ENCODE measurements at regions not wholly inside any gene's neighbourhood (a gene's known extent, or its start where the extent isn't known, plus 50 kb on each side); places are given as distances from the start of the nearest gene placed in this dataset.
"Not testable (repeated sequence)": the region's sequence is repeated elsewhere in the genome, so short reads cannot be mapped to it uniquely, and the experiment has no call there.

- no peak for DNase-seq
Measured at GRCh38 chr2:226184940-226185615, 614.5 kb downstream of the IRS1 start.

DNA sequence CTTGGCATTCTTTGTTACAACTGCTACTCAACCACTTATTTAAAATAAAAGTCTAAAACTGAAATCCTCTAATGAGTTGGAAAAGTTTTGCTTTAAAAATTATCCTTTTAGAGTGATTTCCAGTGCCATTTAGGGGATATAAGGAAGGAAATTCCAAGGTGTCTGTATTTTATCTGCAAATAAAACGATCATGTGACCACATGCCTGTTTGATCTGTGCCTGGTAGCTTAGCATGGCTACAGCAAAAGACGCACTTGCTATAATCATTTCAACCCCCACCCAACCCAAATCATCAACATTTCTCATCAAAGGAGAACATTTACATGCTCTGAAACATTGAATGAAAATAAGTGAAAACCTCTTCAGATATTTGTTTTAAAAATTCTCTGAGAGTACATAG lies 615.1 kb downstream of the IRS1 start:
- no peak for DNase-seq

DNA sequence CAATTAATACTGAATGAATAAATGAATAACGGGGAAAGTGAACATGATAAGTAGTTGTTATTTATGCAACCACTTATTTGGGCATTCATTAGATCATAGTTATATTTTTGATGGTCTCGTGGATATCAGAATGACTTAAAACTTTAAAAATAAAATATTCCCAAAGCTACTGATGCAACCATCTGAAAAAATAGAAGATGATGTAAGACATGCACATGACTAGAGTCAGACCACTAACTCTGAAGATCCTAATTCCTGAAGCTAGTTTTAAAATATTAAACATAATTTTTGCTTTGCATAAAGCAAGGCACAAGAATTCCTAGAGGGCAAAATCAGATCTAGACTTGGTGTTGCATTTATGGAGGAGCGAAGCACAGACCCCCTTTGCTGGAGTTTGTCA lies 616.1 kb downstream of the IRS1 start:
- DNase-seq, result no peak

DNA sequence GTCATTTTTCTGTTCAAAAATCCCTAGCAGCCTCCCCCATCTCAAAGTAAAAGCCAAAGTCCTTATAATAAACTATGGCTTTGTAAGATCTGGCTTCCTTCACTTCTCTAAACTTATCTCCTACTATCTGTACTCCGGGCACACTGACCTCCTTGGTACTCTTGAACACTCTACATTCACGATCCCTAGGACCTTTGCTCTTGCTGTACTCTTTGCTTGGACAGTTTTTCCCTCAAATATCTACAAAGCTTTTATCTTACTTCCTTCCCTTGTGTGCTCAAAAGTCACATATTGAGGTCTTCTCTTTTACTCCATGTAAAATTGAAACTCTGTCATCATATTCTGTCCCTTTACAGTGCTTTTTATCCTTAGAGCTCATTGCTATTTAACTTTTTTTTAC lies 616.6 kb downstream of the IRS1 start:
- no peak for DNase-seq

DNA sequence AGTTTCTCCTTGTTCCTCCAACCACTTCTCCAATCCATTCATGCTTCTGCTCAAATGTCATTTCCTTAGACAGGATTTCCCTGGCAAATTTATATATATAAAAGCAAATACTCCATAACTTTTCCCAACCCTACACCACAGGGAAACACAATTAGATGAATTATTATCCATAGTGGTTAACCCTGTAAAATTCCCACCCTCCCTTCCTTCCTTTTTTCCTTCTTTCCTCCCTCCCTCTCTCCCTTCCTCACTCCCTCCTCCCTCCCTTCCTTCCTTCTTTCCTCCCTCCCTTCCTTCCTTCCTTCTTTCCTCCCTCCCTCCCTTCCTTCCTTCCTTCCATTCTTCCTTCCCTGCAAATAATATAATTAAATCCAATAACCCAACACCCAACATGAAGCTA lies 617.7 kb downstream of the IRS1 start:
- no peak for DNase-seq

GRCh38 chr2:226180281-226180884 lies 619.2 kb downstream of the IRS1 start:
- DNase-seq, result no peak

GRCh38 chr2:226179010-226179409 lies 620.6 kb downstream of the IRS1 start:
- DNase-seq, result no peak

DNA sequence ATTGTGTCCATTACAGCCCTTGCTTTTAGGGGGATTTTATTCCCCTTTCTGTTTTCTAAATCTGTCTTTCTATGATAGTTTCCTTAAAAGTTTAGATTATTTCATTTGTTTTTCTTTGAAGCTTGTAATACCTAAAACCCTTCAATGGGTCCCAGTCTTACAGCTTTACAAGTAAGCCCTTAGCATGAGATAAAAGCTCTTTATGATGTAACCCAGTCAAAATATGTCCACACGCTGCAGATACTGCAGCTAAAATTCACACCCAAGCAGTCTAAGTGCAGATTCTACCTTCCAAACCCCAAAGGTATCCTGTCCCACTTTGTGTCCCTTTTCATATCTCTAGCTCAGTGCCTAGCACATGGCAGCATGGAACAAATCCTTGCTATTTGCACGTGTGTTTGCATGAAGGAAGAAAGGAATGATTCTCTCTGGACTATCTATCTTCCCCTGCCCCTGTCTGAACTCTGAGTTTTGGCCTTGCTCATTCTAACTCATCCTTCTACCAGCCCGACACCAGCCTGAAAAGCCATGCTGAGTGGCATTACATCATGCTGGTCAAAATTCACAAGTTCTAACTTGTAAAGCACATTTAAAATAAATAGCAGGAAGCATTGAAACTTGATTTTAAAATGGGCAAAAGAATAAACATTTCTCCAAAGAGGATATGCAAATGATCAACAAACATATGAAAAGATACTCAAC lies 623.2 kb downstream of the IRS1 start:
- DNase-seq, result no peak

- DNase-seq, result no peak
Measured at GRCh38 chr2:226174390-226174789, 625.2 kb downstream of the IRS1 start.

GRCh38 chr2:226172939-226173338 lies 626.7 kb downstream of the IRS1 start:
- no peak for DNase-seq

- DNase-seq, result no peak
Measured at GRCh38 chr2:226172309-226172708, 627.3 kb downstream of the IRS1 start.

- DNase-seq, result no peak
Measured at GRCh38 chr2:226169751-226170581, 629.7 kb downstream of the IRS1 start.

GRCh38 chr2:226168496-226169160 lies 631.0 kb downstream of the IRS1 start:
- DNase-seq, result no peak

- DNase-seq, result no peak
Measured at GRCh38 chr2:226164512-226164911, 635.1 kb downstream of the IRS1 start.

GRCh38 chr2:226160617-226161016 lies 639.0 kb downstream of the IRS1 start:
- DNase-seq, result not testable (repeated sequence)

DNA sequence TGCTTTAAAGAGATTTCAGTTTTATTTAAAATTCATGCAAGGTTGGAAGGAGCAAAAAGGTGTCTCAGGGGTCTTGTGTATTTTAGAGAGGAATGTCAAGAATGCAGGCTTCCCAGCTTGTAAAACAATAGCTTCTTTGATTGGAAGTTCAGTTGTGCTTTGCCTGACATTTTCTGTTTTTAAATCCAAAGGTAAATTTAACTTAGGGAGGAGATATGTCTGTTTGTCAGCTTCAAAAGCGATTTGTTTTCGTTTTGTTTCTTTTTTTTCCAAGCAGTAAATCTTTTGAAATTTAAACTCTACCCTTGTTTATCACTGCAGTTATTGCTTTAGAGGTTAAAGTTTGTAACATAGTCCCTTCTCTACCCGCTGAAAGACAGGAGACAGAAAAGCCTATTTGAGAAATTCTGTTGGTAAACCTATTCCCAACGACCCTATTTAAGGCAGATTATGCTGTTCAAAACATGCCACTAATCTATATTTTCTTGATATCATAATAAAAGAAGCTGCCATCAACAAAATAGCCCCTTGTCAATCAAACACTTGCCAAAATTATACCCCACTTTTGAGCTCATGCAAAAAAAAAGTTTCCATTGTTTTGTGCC lies 639.6 kb downstream of the IRS1 start:
- no peak for DNase-seq

DNA sequence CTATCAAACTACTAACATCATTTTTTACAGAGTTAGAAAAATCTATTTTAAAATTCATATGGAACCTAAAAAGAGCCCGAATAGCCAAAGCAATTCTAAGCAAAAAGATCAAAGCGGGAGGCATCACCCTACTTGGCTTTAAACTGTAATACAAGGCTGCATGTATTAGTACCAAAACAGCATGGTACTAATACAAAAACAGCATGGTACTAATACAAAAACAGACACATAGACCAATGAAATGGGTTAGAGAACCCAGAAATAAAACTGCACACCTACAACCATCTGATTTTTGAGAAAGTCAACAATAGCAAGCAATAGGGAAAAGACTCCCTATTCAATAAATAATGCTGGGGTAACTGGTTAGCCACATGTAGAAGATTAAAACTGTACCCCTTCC lies 640.7 kb downstream of the IRS1 start:
- DNase-seq, result no peak

DNA sequence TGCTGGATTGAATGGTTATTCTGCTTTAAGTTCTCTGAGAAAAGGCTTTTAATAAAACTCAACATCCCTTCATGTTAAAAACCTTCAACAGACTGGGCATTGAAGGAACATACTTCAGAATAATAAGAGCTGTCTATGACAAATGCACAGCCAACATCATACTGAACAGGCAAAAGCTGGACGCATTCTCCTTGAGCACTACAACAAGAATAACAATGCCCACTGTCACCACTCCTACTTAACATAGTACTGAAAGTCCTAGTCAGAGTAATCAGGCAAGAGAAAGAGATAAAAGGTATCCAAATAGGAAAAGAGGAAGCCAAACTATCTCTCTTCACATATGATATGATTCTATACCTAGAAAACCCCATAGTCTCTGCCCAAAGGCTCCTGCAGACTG lies 641.4 kb downstream of the IRS1 start:
- no peak for DNase-seq

DNA sequence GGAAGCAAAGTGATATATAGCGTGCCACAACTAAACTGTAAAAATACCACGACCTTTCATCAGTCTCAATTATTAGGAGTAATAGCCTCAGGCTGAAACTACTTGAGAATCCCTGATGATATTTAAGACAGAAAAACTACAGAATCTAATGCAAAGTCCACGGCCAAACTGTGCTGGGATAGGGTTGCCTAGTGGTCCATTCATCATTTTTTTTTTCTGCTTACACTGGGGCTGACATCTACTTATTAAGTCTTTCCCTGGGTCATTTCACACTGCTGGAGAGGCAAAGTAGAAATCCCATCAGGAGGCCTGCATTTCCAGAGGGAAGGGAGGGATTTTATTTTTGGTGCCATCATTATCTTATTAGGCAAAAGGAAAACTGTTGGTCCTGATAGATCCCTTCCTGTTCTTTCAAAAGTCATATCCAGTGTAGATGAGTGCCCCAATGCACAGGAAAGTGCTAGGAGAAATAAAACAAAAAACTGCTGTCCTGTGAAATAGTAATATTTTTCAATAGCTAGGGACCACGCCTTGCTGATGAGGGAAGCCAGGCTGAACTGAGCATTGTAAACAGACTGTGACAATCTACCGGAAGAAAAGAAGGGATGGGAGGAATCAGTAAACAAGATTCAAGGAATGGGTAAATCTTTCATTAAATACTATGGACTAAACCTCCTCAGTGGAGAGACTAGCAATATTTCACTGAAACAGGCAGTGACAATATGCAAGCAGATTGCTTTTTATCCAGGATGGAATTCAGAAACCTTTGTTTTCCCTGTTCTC lies 644.3 kb downstream of the IRS1 start:
- no peak for DNase-seq

DNA sequence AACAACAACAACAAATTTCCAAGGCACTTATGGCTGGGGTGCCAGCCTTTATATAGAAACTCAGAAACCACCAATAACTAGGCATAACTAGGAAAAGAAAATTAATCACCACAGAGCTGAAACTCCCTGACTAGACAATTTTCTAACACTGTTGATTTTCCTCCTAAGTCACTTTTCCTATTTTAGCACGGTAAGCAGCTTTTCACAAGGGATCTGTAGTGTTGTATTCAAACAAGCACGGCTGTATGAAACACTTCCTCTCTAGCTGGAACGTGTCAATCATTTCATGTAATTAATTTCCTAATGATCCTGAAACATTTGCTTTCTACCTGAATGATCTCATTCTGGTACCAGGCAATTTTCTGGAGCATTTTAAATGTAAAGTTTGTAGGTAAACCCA lies 645.0 kb downstream of the IRS1 start:
- DNase-seq, result no peak

DNA sequence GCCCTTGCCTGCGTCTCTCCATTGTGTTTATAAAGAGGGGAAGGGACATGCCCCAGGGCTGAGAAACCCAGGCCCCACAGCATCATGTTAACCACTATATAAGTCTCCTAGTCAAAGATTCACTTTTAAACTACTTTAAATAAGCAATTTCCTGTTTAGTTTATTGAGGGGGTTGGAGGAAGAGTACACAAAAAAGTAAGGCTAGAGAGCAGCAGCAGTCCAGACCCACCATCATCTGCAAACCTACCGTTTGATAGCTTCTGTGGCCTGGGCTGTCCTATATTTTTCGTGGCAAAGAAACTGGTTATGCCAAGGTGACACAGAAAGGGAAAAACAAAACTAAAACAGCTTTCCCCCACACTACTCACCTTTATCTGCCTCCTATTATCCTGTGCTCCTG lies 646.1 kb downstream of the IRS1 start:
- no peak for DNase-seq

DNA sequence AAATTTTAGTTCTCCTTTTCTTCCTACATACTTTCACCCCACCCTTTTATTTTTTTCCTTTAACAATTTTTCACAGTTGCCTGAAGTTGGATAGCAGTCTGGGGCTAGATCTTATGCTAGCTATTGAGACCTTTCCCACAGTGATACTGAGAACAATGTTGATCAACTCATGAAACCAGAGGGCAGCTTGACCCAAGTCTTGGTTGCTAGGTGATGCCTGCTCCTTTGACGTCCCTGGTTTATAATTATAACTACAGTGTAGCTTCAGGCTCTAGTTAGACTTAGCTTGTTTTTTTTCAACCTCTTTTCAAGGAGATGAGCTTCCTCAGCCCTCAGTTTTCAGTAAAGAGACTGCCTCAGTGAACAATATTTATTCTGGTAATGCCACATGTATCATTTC lies 648.5 kb downstream of the IRS1 start:
- no peak for DNase-seq
